Neural crest cell (in vitro differentiated cells): ENCODE measurements at regions not wholly inside any gene's neighbourhood (a gene's known extent, or its start where the extent isn't known, plus 50 kb on each side); places are given as distances from the start of the nearest gene placed in this dataset.

Experiments
- DNase-seq: peaks from one replicate; pipeline ENCODE4 v3.0.0; 2021; ENCODE audit warnings: low read depth, mixed read lengths, low spot score
- H3K27ac Mint-ChIP-seq: one replicate; pipeline ENCODE4 v1.8.0; 2021; ENCODE audit warnings: mild to moderate bottlenecking, mixed read lengths; ENCODE audit not compliant: unreplicated experiment
- H3K27me3 Mint-ChIP-seq: 2 replicates; pipeline ENCODE4 v1.8.0; 2021; ENCODE audit warnings: low read depth, mild to moderate bottlenecking, mixed read lengths
- H3K36me3 Mint-ChIP-seq: 2 replicates; pipeline ENCODE4 v1.8.0; 2021; ENCODE audit warnings: low read depth, mild to moderate bottlenecking, mixed read lengths
- H3K4me1 Mint-ChIP-seq: 2 replicates; pipeline ENCODE4 v1.8.0; 2021; ENCODE audit warnings: mixed read lengths
- H3K4me3 Mint-ChIP-seq: one replicate; pipeline ENCODE4 v1.8.0; 2021; ENCODE audit warnings: mild to moderate bottlenecking, mixed read lengths
- H3K9me3 Mint-ChIP-seq: 2 replicates; pipeline ENCODE4 v1.8.0; 2021; ENCODE audit warnings: mixed read lengths
- TF ChIP-seq, protein P1 (sequence below): fragments of 200-600 bp; sonication (generic); conservative IDR thresholded peaks from 2 replicates; pipeline ENCODE4 v1.5.0; 2021; ENCODE audit warnings: antibody characterized with exemption, mild to moderate bottlenecking

DNA sequence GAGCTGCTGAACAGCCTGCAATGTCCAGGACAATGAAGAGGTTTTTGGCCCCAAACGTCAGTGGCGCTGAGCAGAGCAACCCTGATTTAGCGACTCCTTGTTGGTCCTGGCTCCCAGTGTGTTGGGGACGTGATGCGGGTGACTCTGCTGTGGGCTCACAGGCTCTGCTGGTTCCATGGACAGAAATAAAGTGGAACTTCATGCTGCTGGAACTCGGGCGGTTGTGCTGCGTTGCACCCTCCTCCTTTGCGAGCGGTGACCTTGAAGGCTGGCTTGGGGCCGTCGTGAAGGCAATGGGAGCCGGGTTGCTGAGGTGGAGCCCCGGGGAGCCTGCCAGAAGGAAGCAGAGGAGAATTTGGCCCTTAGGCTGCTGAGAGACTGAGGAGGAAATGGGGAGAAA, 122.6 kb upstream of the C1orf174 start:
- peaks cover 33% of the 10 kb centered on the region for H3K27me3 Mint-ChIP-seq

DNA sequence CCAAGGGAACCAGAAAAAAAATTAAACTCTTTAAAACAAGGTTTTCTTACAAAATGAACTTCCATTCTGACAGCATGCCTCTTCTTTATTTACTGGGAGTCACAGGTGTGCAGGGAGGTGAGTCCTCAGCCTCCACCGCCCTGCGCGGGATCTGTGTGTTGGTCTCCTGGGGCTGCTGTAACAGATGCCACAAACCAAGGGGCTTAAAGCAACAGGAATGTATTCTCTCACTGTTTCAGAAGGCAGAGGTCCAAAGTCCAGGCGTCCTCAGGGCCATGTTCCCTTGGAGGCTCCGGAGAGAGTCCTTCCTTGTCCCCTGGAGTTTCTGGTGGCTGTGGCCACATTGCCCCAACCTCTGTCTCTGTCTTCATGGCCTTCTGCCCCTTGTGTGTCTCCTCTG, 123.6 kb upstream of the C1orf174 start:
- Mint-ChIP-seq H3K36me3 (no peaks in the 10 kb centered on the region), H3K4me3 (no peak overlapping the region), H3K4me1 (no peaks in the 10 kb centered on the region), H3K27me3 (peaks cover 36% of the 10 kb centered on the region), H3K27ac (no peak overlapping the region), H3K9me3 (no peaks in the 10 kb centered on the region)
- TF ChIP-seq, protein P1, sequence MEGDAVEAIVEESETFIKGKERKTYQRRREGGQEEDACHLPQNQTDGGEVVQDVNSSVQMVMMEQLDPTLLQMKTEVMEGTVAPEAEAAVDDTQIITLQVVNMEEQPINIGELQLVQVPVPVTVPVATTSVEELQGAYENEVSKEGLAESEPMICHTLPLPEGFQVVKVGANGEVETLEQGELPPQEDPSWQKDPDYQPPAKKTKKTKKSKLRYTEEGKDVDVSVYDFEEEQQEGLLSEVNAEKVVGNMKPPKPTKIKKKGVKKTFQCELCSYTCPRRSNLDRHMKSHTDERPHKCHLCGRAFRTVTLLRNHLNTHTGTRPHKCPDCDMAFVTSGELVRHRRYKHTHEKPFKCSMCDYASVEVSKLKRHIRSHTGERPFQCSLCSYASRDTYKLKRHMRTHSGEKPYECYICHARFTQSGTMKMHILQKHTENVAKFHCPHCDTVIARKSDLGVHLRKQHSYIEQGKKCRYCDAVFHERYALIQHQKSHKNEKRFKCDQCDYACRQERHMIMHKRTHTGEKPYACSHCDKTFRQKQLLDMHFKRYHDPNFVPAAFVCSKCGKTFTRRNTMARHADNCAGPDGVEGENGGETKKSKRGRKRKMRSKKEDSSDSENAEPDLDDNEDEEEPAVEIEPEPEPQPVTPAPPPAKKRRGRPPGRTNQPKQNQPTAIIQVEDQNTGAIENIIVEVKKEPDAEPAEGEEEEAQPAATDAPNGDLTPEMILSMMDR, result no peak
- no peak for DNase-seq

More for the DNA sequence above, 122.6 kb upstream of the C1orf174 start:
- H3K4me3 Mint-ChIP-seq, result no peak overlapping the region
- no peak for DNase-seq
- TF ChIP-seq, protein P1, result no peak
- H3K27ac Mint-ChIP-seq, result no peak overlapping the region
- H3K36me3 Mint-ChIP-seq, result no peaks in the 10 kb centered on the region
- no peaks in the 10 kb centered on the region for H3K4me1 Mint-ChIP-seq
- no peaks in the 10 kb centered on the region for H3K9me3 Mint-ChIP-seq

DNA sequence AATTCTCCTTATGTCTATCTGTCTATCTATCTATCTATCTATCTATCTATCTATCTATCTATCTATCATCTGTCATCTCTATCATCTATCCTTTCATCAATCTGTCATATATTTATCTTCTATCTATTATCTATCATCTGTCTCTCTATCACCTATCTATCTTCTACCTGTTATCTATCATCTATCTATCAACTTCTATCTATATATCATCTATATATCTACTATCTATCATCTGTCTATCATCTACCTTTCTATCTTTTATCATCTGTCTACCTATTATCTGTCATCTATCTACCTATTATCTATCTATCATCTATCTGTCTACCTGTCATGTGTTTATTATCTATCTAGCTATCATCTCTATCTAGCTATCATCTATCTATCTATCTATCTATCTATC, 124.7 kb upstream of the C1orf174 start:
- TF ChIP-seq, protein P1, result no peak
- H3K9me3 Mint-ChIP-seq, result peaks cover under 1% of the 10 kb centered on the region
- no peak overlapping the region for H3K4me3 Mint-ChIP-seq
- peaks cover 35% of the 10 kb centered on the region for H3K27me3 Mint-ChIP-seq
- no peaks in the 10 kb centered on the region for H3K36me3 Mint-ChIP-seq
- no peak overlapping the region for H3K27ac Mint-ChIP-seq
- no peaks in the 10 kb centered on the region for H3K4me1 Mint-ChIP-seq
- no peak for DNase-seq

DNA sequence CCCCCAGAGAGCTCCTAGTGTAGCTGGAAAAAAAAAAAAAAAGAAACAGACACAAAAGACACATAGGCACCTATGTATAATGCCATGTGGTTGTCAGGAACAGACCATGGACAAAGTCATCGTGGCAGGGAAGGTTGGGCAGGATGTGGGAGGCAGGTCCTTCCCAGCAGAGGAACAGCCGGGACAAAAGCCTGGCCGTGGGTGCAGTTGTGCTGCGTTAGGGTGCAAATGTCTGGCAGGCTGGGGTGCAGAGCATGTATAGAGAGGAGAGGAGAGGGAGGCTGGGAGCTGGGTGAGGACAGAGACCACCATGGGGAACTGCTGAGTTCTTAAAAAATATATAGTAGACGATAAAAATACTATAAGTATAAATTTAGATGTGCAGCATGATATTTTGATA, 125.7 kb upstream of the C1orf174 start:
- H3K4me3 Mint-ChIP-seq, result no peak overlapping the region
- H3K27ac Mint-ChIP-seq, result no peak overlapping the region
- H3K27me3 Mint-ChIP-seq, result peaks cover 38% of the 10 kb centered on the region
- DNase-seq, result no peak
- H3K36me3 Mint-ChIP-seq, result no peaks in the 10 kb centered on the region
- peaks cover 4% of the 10 kb centered on the region for H3K9me3 Mint-ChIP-seq
- no peaks in the 10 kb centered on the region for H3K4me1 Mint-ChIP-seq
- TF ChIP-seq, protein P1, result no peak

DNA sequence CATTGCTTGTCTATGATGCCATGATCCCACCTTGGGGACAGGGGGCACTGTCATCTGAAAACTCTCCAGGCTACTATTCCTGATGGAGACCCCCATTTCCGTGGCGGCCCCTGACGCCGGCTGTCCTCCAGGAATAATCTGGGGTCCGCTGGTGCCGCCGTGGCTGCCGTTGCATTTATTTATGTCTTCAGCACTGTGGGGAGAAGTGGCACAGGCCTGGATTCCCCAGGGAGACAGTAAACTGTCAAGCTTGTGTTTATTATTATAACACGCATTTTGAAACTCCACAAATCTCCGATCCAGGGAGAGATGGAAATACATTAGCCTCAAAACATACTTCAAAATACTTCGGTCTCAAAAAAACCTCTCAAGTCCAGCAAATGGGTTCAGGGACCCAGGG, 126.9 kb upstream of the C1orf174 start:
- H3K27ac Mint-ChIP-seq, result no peak overlapping the region
- H3K4me3 Mint-ChIP-seq, result no peak overlapping the region
- no peak for DNase-seq
- peaks cover 42% of the 10 kb centered on the region for H3K27me3 Mint-ChIP-seq
- no peaks in the 10 kb centered on the region for H3K4me1 Mint-ChIP-seq
- H3K9me3 Mint-ChIP-seq, result peaks cover 10% of the 10 kb centered on the region
- H3K36me3 Mint-ChIP-seq, result no peaks in the 10 kb centered on the region
- TF ChIP-seq, protein P1, result no peak
